HG03280 (cell line): ENCODE measurements at regions not wholly inside any gene's neighbourhood (a gene's known extent, or its start where the extent isn't known, plus 50 kb on each side); places are given as distances from the start of the nearest gene placed in this dataset.
"Not testable (repeated sequence)": the region's sequence is repeated elsewhere in the genome, so short reads cannot be mapped to it uniquely, and the experiment has no call there.

Experiments
- ATAC-seq: cut with Tn5 transposase; IDR thresholded peaks from one replicate; pipeline ENCODE4 v1.9.1; 2021; ENCODE audit warnings: mild to moderate bottlenecking, moderate library complexity; ENCODE audit not compliant: unreplicated experiment

DNA sequence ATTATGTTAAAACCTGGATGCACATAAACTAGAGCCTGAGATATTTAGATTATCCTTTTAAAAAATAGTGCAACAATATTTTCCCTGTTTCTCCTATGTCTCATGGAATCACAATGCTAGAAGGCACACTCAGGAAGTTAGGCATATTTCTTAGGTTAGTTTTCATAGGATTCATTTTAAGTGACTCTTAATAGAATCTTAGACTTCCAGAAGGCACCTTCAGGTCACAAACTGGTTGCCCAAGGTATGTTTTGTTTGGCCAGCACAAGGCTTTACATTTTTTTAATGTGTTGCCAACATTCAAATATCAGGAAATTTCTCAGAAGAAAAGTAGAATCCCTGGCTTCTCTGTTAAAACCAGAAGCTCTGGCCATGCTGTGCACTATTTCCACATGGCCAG is 129.3 kb downstream of the LNPK start:
- no peak for ATAC-seq

DNA sequence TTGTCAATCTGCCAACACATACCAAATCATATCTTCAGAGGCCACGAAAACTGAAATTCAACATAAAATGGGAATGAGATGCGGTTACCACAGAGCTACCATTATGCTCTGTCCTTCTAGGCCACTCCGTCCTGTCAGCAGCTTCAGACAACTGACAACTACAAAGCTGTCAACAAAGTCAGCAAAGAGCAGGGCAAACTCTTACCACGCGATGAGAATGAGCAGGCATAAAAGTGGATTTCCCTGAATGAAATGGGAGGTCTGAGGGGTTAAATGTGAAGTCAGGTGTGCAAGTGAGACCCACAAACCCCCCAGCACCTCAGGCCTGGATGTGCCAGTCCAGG is 130.1 kb downstream of the LNPK start:
- ATAC-seq, result no peak

DNA sequence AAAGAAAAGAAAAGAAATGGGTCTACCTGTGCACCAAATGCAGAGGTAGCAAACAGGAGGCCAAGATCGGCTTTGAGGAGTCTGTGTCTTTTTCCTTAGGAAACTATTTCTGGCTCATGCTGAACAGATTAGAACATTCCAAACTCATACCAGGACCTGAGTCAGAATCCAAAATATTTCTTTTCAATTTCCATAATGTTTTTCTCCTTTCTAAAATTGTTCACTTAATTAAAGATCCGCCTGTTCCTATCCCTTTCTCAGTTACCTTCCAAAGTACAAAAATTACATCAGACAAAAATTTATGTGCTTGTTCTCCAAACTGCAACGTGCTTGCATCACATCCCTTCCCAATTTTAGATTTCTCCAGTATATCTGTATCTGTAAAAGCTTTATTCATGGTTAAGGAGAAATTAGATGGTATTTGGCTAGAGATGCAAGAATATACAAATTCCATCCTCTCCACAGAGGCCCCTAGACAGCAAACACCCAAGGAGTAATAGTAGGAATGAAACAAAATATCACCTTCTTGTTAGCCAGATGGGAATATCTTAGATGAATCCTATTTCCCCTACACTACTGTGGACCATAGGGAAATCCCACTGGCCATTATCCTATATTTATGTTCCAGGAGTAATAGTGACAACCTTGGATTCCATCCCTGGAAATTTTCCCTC is 130.6 kb downstream of the LNPK start:
- ATAC-seq, result no peak

DNA sequence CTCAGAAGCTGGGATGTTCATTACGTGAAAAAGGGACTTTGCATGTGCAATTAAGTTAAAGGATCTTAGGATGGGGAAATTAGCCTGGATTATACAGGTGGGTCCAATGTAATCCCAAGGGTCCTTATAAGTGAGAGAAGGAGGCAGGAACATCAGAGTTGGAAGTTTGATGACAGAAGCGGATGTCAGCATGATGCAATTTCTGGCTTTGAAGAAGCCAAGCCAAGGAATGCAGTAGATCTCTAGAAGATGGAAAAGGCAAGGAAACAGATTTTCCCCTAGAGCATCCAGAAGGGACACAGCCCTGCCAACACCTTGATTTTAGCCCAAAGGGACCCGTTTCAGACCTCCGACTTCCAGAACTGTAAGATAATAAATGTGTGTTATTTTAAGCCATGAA is 136.4 kb downstream of the LNPK start:
- no peak for ATAC-seq

DNA sequence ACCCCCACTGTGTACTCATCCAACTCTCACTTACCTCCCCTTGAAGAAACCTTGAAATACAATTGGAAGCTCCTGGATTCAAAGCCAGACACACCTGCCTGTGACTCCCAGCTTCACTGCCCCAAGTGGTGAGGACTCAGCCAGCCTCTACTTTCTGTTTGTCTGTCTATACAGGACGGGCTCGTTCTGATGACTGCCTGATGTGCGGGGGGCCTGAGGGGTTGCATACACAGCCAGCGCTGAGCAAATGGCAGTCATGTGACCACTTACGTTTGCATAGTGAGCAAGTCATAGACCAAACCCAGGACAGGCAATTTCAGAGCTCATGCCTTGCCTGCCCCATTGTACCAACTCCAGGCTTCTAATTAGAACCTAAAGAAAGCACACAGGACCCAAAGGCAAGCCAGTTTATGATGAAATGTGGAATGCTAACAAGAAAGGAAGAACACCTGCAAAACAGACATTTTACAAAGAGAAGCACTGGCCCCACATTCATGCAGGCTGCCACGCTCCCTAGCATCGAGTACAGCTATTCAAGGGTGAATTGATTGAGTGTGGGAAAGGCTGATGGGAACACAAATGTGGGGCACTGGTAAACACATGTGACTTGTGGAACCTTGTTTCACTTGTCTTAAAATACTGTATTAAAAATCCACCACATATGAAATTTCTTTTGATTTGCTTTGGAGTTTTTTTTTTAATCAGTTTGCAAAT is 137.8 kb downstream of the LNPK start:
- ATAC-seq, result no peak

DNA sequence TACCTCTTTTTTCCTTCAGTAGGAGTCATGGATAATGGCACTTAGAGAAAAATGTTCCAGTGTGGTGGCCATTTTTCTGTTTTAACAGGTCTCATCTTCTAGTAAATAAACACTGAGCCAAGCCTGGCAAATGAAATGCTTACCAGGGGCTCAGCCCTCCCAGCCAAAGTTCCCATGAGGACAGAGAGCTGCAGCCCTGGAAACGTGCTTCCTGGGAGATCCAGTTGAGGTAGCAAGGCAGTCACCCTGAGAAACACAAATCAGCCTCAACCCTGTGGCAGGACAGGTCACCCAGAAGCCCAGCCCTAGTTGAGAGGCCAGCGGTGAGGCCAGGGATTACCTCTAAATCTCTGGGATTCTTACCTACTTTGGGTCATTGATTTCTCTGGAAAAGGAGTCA is 140.1 kb downstream of the LNPK start:
- ATAC-seq, result no peak

DNA sequence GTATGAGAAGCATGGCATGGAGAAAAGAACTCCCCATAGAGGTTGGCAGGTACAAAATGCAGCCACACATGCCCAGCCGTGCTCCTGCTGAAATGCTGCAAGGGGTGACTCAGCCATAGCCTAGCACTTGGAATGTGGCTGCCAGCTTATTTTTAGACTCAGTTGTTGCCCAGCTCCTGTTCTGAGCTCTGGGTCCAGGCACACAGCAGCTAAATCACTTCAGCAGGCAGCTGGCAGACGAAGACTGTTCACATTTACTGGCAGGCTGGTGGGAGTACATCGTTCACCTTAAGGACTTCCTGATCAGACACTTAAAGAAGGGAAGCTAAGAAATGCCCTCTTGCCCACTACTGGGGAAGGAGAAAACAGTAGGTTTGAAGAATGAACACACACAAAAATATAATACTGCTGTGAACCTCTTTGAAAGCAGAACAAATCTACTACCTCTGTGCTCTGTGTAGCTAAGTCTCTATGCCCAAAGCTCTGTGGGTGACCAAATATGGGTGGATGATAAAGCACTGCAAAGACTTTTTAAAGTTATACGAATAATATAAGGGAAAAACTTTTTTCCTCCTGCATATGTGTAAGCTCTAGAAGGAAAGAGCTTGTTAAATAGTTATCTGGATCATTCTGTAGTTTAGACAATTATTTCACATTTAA is 146.1 kb downstream of the LNPK start:
- no peak for ATAC-seq

DNA sequence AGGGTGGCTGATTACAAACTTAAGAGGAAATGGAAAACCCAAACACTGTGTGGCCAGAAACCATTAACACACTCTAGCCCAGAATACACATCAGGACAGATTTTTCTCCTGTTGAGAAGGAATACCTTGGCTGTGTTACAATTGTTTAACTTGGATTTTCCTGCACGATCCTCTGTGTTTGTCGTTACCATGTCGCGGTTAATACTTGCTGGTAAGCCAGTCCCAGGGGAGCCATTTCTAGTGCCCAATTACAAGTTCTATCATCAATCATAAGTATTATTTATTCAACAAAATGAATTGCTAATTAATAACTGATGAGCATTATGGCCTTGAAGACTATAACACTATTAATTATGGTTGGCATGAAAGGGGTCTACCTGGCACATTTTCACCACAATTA is 146.8 kb downstream of the LNPK start:
- no peak for ATAC-seq

DNA sequence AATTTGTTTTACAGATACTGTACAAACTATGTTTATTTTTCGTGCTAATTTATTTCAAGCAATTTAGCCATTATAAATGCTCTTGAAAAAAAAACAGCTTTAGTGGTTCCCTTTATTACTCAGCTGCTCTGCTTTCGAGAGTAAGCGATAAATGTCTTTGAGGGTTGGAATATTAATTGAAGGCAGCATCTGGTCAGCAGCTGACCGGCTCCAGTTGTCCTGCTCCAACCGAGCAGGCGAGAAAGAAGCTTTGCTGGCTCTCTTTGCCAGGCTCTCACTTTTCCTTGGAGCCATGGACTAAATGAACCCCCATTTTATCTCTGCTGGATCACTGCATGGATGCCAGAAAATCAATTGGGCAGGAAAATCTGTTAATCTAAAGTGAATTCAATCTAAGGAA is 147.4 kb downstream of the LNPK start:
- no peak for ATAC-seq

DNA sequence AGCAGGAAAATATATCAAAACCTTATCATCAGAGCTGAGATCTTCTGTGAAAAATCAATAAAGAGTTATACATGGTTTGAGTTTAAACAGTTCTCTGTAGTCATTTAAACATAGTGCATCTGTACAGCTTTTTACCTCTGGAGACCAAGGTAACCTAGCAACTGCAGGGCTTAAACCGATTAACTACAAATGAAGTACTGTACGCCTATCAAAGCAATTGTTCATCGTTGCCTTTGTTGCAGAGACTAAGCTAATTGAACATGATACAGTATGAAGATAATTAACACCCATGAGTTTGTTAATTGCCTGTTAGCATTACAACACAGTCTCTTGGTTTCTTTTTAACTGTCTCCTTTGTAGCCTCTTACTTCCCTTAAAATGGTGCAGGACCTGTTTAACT is 147.9 kb downstream of the LNPK start:
- no peak for ATAC-seq

DNA sequence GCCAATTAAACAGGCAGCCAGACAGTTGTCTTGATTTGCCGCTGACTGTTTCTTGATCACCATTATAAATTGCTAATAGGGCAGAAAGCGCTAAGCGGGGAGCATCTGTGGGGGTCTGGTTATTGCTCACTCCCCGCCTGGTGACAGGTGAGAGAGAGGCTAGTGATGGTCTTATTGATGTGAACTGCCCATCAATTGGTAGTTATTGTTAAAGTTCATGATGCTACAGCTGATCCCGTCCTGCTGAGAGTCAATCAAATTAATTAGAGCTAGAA is 148.5 kb downstream of the LNPK start:
- no peak for ATAC-seq

DNA sequence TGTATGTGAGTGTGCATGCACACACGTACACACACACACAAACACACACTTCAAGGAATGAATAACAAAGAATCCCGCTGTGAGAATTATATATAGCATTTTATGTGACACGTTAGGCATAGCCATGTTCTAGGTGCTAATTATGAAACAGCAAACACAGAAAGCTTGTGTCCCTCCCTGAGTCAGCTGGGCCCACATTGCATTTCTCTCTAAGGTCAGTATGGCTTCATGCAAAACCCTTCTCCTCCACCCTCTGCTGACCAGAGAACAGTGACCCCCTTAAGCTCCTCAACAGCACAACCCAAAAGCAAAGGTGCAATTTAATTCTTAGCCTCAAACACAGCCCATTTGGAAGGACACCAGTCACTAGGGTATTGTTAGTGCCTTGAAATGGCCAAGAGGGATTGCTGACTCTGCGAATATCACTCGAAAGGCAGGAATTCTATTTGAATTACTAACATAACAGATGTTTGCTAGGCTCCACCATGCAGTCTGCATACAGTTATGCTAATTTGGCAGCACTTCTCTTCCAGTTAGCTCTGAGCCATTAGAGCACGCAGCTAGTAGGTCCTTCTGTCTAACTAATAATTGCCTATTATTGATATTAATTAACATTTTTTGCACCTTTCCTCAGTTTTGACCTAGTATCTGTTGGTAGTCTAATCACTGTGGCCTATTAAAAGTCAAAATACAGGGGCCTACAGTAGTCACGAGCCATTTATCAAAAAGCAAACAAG is 149.0 kb downstream of the LNPK start:
- ATAC-seq, result no peak

DNA sequence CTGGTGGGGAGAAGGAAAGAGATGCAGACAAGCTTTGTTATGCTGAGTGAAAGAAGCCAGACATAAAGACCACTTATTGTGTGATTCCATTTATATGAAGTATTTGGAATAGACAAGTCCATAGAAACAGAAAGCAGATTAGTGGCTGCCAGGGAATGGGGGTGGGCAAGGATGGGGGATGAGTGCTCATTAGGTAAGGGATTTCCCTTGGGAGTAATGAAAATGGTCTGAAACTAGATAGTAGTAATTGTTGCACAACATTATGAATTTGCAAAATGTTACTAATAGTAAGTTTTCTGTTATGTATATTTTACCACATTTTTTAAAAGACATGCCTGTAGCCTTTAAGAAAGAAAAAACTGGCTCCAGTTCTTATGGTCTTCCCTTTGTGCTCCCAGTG is 154.9 kb downstream of the LNPK start:
- no peak for ATAC-seq

DNA sequence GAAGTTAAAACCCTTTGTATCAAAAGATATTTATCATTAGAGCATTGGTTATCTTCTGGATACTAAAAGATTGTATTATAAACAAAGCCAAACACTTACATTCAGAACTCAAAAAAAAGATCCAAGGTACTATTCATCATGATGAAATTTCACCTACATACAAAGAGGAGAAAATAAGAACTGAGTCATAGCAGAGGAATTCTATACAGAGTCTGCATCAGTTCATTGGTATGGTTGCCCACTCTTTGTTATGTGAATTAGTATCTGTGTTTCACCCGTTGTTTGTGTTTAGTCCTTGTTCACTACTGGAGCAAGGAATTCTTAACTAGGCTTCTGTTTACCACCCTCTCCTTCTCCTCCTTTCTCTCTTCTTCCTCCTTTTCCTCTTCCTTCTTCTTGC is 157.9 kb downstream of the LNPK start:
- no peak for ATAC-seq

DNA sequence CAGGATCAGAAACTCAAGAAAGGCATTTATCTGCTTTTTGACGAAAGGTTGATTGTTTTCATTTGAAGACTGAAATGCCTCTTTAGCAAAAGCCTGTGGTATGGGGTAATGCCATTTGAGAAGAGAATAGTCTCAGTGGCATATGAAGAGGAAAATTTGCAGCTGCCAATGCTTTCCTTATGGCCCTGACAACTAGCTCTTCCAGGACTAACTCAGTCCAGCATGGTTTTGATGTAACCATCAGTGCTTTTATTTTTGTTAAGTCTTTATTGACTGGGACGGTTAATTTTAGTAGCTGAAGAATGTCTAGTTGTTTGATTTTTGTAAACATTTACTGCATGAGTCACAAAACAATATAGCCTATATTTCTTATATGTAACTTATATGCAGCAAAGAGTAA is 158.4 kb downstream of the LNPK start:
- no peak for ATAC-seq

DNA sequence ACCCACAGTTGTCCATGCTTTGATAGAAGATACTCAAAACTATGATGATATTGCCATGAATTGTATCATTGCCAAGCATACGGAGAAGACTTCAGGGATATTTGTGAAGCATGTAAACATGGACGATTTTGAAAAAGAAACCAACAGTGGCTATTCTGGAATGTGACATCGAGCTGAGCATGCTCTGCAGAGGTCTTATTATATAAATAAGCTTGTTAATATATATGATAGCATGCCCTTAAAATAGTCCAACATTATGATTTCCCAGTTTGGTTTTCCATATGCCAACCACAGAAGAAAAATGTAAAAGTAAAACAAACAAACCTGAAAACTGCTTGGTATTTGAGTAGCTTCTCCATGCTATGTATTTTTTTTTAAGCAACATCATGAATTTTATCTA is 159.1 kb downstream of the LNPK start:
- no peak for ATAC-seq

DNA sequence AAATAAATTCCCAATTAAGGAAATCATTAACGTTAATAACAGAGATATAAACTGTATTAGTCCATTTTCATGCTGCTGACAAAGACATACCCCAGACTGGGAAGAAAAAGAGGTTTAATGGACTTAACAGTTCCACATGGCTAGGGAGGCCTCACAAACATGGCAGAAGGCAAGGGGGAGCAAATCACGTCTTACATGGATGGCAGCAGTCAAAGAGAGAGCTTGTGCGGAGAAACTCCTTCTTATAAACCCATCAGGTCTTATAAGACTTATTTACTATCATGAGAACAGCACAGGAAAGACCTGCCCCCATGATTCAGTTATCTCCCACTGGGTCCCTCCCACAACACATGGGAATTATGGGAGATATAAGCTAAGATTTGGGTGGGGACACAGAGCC is 161.3 kb downstream of the LNPK start:
- ATAC-seq, result not testable (repeated sequence)

DNA sequence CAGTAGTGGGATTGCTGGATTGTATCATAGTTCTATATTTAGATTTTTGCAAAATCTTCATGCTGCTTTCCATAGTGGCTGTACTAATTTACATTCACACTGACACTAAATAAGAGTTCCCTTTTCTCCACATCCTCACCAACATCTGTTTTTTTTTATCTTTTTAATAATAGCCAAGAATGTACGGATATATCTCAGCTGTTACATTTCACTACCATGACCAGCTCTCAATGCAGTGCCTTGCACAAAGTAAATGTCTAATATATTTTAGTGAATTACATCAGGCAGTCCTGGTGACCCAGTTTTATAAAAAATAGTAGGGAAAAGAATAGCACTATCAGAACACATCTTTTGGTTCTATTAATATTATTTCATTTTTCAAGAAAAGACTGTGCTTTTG is 161.8 kb downstream of the LNPK start:
- ATAC-seq, result no peak

DNA sequence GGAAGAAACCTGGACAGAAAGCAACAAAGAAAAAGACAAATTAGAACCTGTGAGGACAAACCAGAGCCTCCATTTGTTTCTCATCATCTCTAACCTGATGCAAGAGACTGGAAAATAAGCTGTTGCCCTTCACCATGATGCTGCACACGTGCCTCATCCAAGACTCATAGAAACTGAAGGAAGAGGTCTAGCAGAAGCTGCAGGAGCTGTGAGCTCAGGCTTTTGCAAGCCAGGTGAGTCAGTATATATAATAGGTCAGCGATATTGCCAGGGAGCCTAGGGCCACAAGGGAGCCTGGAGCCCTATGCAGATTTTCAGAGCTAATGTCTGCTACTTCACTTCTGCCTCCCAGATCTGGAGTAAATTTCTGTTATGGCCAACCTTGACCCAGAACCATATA is 163.1 kb downstream of the LNPK start:
- no peak for ATAC-seq

DNA sequence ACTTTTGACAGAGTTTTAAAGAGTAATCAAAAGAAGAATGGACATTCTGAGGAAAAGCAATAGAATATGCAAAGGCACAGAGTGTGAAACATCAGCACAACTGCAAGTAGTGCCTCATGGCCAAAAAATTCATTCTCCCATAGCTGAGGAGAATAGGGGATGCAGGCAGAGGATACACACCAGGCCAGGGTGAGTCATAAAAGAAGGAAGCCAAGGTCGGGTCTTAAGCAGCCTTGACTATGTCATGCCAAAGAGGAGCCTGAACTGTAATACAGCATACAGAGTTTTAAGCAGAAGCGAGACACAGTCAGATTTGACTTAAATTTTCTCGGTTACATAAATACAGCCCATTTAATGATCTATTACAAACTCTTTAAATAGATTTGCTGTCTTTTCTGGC is 165.0 kb downstream of the LNPK start:
- ATAC-seq, result no peak

DNA sequence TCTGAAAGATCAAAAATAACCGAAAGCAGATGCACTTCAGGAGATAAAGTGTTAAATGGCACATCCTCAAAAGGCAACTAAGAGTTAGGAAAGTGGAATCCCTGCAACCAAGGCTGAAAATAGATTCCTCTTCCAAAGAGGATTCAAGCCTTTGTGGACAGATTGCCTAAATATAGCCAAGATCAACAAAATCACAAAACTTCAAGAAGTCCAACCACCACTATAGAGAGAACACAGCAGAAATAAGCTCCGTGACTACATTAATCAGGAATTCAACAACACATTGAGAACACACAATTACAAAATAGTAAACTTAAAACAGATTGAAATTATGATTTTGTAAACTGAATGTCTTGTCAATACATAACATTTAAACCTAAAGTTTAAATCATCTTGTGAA is 165.7 kb downstream of the LNPK start:
- ATAC-seq, result no peak

DNA sequence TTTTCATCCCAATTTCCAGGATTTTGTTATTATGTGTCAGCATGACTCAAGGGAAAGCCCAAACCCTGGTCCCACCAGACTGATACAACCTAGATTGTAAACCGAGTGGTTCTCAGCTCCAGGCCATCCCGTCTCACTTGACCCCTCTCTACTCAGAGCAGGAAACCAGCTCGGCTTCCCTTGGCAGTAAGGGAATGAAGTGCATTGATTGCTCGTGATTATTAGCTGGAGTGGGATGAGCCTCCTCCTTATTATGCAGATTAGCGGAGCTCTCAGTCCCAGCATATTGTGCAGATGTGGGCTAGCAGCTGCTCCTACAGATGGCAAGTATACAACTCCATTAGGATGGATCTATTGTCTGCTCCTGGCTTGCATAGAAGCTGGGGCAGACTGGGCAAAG is 167.6 kb downstream of the LNPK start:
- ATAC-seq, result no peak
